Thoracic aorta (tissue), 2 donors: ENCODE measurements at regions not wholly inside any gene's neighbourhood (a gene's known extent, or its start where the extent isn't known, plus 50 kb on each side); places are given as distances from the start of the nearest gene placed in this dataset.
"Not testable (repeated sequence)": the region's sequence is repeated elsewhere in the genome, so short reads cannot be mapped to it uniquely, and the experiment has no call there.

Source experiments
- ATAC-seq: fragments of 150-250 bp; one replicate; pipeline ENCODE4 v1.8.0; 2017; ENCODE audit warnings: low read depth; ENCODE audit not compliant: insufficient number of reproducible peaks, low FRiP score
- DNase-seq: peaks from one replicate; pipeline ENCODE4 v3.0.0-alpha.2; 2020; ENCODE audit warnings: low spot score
- H3K27ac ChIP-seq, 2 donors: fragments of 200-600 bp; sonication (generic); 1 replicate in 1 of 2; 2 replicates in 1 of 2; pipeline ENCODE4 v1.5.1; 2016; ENCODE audit warnings: mild to moderate bottlenecking in 2 of 2, moderate library complexity in 2 of 2
- H3K27me3 ChIP-seq: fragments of 200-600 bp; sonication (generic); replicated peaks from 2 replicates; pipeline ENCODE4 v1.6.0; 2016; ENCODE audit warnings: mild to moderate bottlenecking; ENCODE audit not compliant: insufficient read depth
- H3K36me3 ChIP-seq: fragments of 200-600 bp; sonication (generic); one replicate; pipeline ENCODE4 v1.5.1; 2016
- H3K4me1 ChIP-seq, 2 donors: fragments of 200-600 bp; sonication (generic); 1 replicate in 1 of 2; 2 replicates in 1 of 2; pipeline versions ENCODE4 v1.5.1 to v1.6.0; 2016; ENCODE audit warnings: low read depth in 2 of 2, mild to moderate bottlenecking in 1 of 2; ENCODE audit not compliant: control insufficient read depth in 1 of 2
- H3K4me3 ChIP-seq: fragments of 200-600 bp; sonication (generic); 2 replicates; pipeline ENCODE4 v1.5.1; 2016; ENCODE audit warnings: mild to moderate bottlenecking
- H3K9me3 ChIP-seq: fragments of 200-600 bp; sonication (generic); 2 replicates; pipeline ENCODE4 v1.5.1; 2016
- CTCF ChIP-seq: fragments of 200-600 bp; sonication (generic); IDR thresholded peaks from one replicate; pipeline ENCODE4 v1.5.1; 2019; ENCODE audit warnings: antibody characterized with exemption

- no peaks in the 10 kb centered on the region for H3K9me3 ChIP-seq
- DNase-seq (no peak), ATAC-seq (no peak)
- H3K36me3 ChIP-seq: no peaks in the 10 kb centered on the region
- no peaks in the 10 kb centered on the region for H3K4me1 ChIP-seq
- no peak overlapping the region for H3K4me3 ChIP-seq
- no peaks in the 10 kb centered on the region for H3K27me3 ChIP-seq
- TF ChIP-seq CTCF: no peak
- no peak overlapping the region for H3K27ac ChIP-seq
Observed at GRCh38 chr9:34782372-34782771, 72.4 kb upstream of the CCL21 start.

- no peak for TF ChIP-seq CTCF
- no peak overlapping the region for H3K4me3 ChIP-seq
- no peaks in the 10 kb centered on the region for H3K4me1 ChIP-seq
- H3K36me3 ChIP-seq: no peaks in the 10 kb centered on the region
- H3K27me3 ChIP-seq: no peaks in the 10 kb centered on the region
- H3K9me3 ChIP-seq: no peaks in the 10 kb centered on the region
- no peak for ATAC-seq
- DNase-seq: no peak
- no peak overlapping the region for H3K27ac ChIP-seq
Observed at GRCh38 chr9:34777666-34778065, 67.7 kb upstream of the CCL21 start.

GRCh38 chr9:34773955-34774354 is 64.0 kb upstream of the CCL21 start:
- TF ChIP-seq CTCF: no peak
- no peaks in the 10 kb centered on the region for H3K9me3 ChIP-seq
- H3K27ac ChIP-seq: no peak overlapping the region
- no peak for DNase-seq
- H3K27me3 ChIP-seq: no peaks in the 10 kb centered on the region
- no peaks in the 10 kb centered on the region for H3K36me3 ChIP-seq
- no peak overlapping the region for H3K4me3 ChIP-seq
- no peaks in the 10 kb centered on the region for H3K4me1 ChIP-seq
- ATAC-seq: no peak

GRCh38 chr9:34773306-34773910 is 63.5 kb upstream of the CCL21 start:
- ATAC-seq: no peak
- Histone ChIP-seq H3K36me3 (no peaks in the 10 kb centered on the region), H3K27ac (no peak overlapping the region), H3K27me3 (no peaks in the 10 kb centered on the region), H3K4me3 (no peak overlapping the region), H3K4me1 (no peaks in the 10 kb centered on the region), H3K9me3 (no peaks in the 10 kb centered on the region)
- no peak for TF ChIP-seq CTCF
- no peak for DNase-seq

GRCh38 chr9:34771007-34771406 is 61.1 kb upstream of the CCL21 start:
- no peaks in the 10 kb centered on the region for H3K9me3 ChIP-seq
- H3K4me3 ChIP-seq: no peak overlapping the region
- no peaks in the 10 kb centered on the region for H3K27me3 ChIP-seq
- no peak for TF ChIP-seq CTCF
- ATAC-seq: no peak
- DNase-seq: no peak
- no peaks in the 10 kb centered on the region for H3K36me3 ChIP-seq
- H3K27ac ChIP-seq: no peak overlapping the region
- no peaks in the 10 kb centered on the region for H3K4me1 ChIP-seq

- not testable (repeated sequence) for H3K27ac ChIP-seq, ATAC-seq, H3K36me3 ChIP-seq, H3K4me1 ChIP-seq, H3K9me3 ChIP-seq, DNase-seq, H3K4me3 ChIP-seq, H3K27me3 ChIP-seq
Observed at GRCh38 chr9:34767087-34767486, 57.2 kb upstream of the CCL21 start.

- not testable (repeated sequence) for H3K36me3 ChIP-seq, H3K9me3 ChIP-seq, DNase-seq, H3K27ac ChIP-seq, H3K27me3 ChIP-seq, ATAC-seq, H3K4me1 ChIP-seq, H3K4me3 ChIP-seq
Observed at GRCh38 chr9:34760196-34761040, 50.5 kb upstream of the CCL21 start.
